ENCODE measurements at regions not wholly inside any gene's neighbourhood (a gene's known extent, or its start where the extent isn't known, plus 50 kb on each side); places are given as distances from the start of the nearest gene placed in this dataset.

- TF ChIP-seq CTCF (conservative IDR thresholded peaks at IDR 0.05; ENCODE audit: low read depth, low read length) (no peak), FOS (IDR thresholded peaks at IDR 0.05; ENCODE audit: low read depth, low read length) (no peak), POLR2A (IDR thresholded peaks at IDR 0.05; ENCODE audit: low read depth, low read length) (no peak), RAD21 (IDR thresholded peaks at IDR 0.05; ENCODE audit: low read length) (no peak), SMC3 (IDR thresholded peaks at IDR 0.05; ENCODE audit: low read depth, low read length) (no peak), CEBPB (IDR thresholded peaks at IDR 0.05; ENCODE audit: low read depth, low read length) (no peak), RFX5 (IDR thresholded peaks at IDR 0.05; ENCODE audit: low read depth, low read length) (no peak), MAZ (IDR thresholded peaks at IDR 0.05; ENCODE audit: borderline replicate concordance, low read depth, low read length) (no peak), USF2 (IDR thresholded peaks at IDR 0.05; ENCODE audit: low read depth, low read length) (no peak), RCOR1 (IDR thresholded peaks at IDR 0.05; ENCODE audit: insufficient replicate concordance, low read length) (no peak), MAFK (IDR thresholded peaks at IDR 0.05; ENCODE audit: low read depth, low read length) (no peak), ELK1 (IDR thresholded peaks at IDR 0.05; ENCODE audit: borderline replicate concordance, low read depth, low read length) (no peak)
These were observed 53.3 kb upstream of the NFASC start for GRCh38 chr1:204817341-204817740.

Measured in IMR-90 (cell line).